GM10266 (cell line): ENCODE measurements at regions not wholly inside any gene's neighbourhood (a gene's known extent, or its start where the extent isn't known, plus 50 kb on each side); places are given as distances from the start of the nearest gene placed in this dataset.

ENCODE experiments used
- DNase-seq: peaks from one replicate; pipeline ENCODE4 v3.0.0; 2012; ENCODE audit errors: extremely low spot score
- CTCF ChIP-seq: IDR thresholded peaks from 2 replicates; pipeline ENCODE4 v1.5.1; 2012; ENCODE audit warnings: mild to moderate bottlenecking, low read depth; ENCODE audit not compliant: control insufficient read depth, insufficient read depth; ENCODE audit errors: missing control alignments

- TF ChIP-seq CTCF = no peak
- DNase-seq = no peak
Measured at GRCh38 chr11:45095691-45096010, 50.8 kb upstream of the PRDM11 start.

DNA sequence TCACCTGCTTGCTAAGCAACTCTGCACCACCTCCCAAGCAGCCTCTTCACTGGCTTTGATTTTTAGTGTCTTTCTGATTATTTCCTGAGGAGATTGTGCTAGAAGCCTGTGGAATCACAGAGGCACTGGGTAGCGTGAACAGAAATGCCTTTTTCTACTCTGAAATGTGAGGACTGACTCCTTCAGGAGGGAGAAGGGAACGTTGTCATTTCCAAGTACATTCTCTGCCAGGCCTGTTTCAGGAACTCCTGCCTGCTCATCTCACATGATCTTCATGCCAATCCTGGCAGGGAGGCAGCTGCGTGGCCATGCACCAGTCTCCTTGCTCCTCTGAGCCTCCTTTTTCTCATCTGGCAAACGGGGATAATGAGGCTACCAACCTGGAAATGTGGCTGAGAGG lies 49.8 kb upstream of the PRDM11 start:
- TF ChIP-seq CTCF = no peak
- DNase-seq = no peak
